ENCODE measurements at regions not wholly inside any gene's neighbourhood (a gene's known extent, or its start where the extent isn't known, plus 50 kb on each side); places are given as distances from the start of the nearest gene placed in this dataset.

DNA sequence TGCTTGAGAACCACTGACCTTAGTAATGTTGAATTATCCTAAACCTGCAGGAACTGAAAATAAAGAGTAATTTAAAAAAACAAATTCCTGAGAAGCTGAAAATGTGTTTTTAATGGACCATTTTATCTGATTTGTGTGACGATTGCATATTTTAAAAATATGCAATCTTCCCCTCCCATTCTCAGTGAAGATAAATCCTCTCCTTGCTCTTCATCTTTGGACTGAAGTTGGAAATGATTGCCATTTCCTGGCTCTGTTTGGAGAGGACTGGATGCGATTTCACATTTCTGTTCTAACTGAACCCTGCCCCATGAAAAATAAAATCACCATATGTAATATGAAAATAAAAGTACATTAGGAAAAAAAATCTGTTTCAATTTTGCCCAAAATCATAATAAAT is 216.3 kb downstream of the SLC6A15 start:
- in situ Hi-C loops (cut with MboI; ENCODE audit: low sequenced_read_pairs): no loop called here
- H3K4me3 ChIP-seq (ENCODE audit: insufficient read depth, low read depth, low read length): no peak overlapping the region
- no peak overlapping the region for H2BK15ac ChIP-seq (ENCODE audit: low read depth, low read length)
- no peak overlapping the region for H4K8ac ChIP-seq (ENCODE audit: low read depth in 2 of 2, low read length in 2 of 2)
- no peaks in the 10 kb centered on the region for H3K36me3 ChIP-seq (ENCODE audit: control insufficient read depth, insufficient read depth, low read length)
- ATAC-seq (ENCODE audit: low read depth): no peak
- dilution Hi-C loops (cut with HindIII; ENCODE audit: low sequenced_read_pairs, unreplicated experiment): no loop called here
- H3K9ac ChIP-seq (ENCODE audit: low read depth, low read length): no peak overlapping the region
- H3K4ac ChIP-seq (ENCODE audit: low read depth, low read length): no peak overlapping the region
- no peak overlapping the region for H2AK9ac ChIP-seq (replicated peaks; ENCODE audit: low read depth, low read length, poor library complexity)
- no peaks in the 10 kb centered on the region for H4K20me1 ChIP-seq (ENCODE audit: insufficient read depth, low read length)
- H4K5ac ChIP-seq (ENCODE audit: low read depth, low read length): no peak overlapping the region
- H3K23ac ChIP-seq (ENCODE audit: low read depth, low read length): no peak overlapping the region
- intact Hi-C loops (cut with micrococcal nuclease): no loop called here
- no peak overlapping the region for H3K4me2 ChIP-seq (ENCODE audit: low read depth, low read length)
- H3K79me1 ChIP-seq (ENCODE audit: low read depth in 1 of 2, low read length in 2 of 2): no peaks in the 10 kb centered on the region
- no peak overlapping the region for H2AFZ ChIP-seq (replicated peaks; ENCODE audit: low read length, poor library complexity)
- H2AK5ac ChIP-seq (ENCODE audit: low read depth, low read length): no peak overlapping the region
- H3K9me1 ChIP-seq (ENCODE audit: insufficient read depth, low read length): no peaks in the 10 kb centered on the region
- no peak for DNase-seq
- H4K91ac ChIP-seq (ENCODE audit: insufficient read depth, low read depth, low read length): no peak overlapping the region
- BruUV-seq (replicated peaks): no TSS peak
- H3K14ac ChIP-seq (replicated peaks; ENCODE audit: low read depth, low read length): no peak overlapping the region
- H3K18ac ChIP-seq (ENCODE audit: low read depth, low read length): no peak overlapping the region
- TF ChIP-seq NFE2L2 (IDR thresholded peaks at IDR 0.05; ENCODE audit: low read depth, low read length): no peak
- TF ChIP-seq, protein P1, sequence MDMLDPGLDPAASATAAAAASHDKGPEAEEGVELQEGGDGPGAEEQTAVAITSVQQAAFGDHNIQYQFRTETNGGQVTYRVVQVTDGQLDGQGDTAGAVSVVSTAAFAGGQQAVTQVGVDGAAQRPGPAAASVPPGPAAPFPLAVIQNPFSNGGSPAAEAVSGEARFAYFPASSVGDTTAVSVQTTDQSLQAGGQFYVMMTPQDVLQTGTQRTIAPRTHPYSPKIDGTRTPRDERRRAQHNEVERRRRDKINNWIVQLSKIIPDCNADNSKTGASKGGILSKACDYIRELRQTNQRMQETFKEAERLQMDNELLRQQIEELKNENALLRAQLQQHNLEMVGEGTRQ (IDR thresholded peaks at IDR 0.05; ENCODE audit: low read depth, low read length): no peak
- TF ChIP-seq, protein P2, sequence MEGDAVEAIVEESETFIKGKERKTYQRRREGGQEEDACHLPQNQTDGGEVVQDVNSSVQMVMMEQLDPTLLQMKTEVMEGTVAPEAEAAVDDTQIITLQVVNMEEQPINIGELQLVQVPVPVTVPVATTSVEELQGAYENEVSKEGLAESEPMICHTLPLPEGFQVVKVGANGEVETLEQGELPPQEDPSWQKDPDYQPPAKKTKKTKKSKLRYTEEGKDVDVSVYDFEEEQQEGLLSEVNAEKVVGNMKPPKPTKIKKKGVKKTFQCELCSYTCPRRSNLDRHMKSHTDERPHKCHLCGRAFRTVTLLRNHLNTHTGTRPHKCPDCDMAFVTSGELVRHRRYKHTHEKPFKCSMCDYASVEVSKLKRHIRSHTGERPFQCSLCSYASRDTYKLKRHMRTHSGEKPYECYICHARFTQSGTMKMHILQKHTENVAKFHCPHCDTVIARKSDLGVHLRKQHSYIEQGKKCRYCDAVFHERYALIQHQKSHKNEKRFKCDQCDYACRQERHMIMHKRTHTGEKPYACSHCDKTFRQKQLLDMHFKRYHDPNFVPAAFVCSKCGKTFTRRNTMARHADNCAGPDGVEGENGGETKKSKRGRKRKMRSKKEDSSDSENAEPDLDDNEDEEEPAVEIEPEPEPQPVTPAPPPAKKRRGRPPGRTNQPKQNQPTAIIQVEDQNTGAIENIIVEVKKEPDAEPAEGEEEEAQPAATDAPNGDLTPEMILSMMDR (conservative IDR thresholded peaks at IDR 0.05; ENCODE audit: low read depth, low read length): no peak
- no peak for TF ChIP-seq FOS (IDR thresholded peaks at IDR 0.05; ENCODE audit: low read depth, low read length)
- TF ChIP-seq MAZ (IDR thresholded peaks at IDR 0.05; ENCODE audit: borderline replicate concordance, low read depth, low read length): no peak
- TF ChIP-seq MAFK (IDR thresholded peaks at IDR 0.05; ENCODE audit: low read depth, low read length): no peak
- TF ChIP-seq RCOR1 (IDR thresholded peaks at IDR 0.05; ENCODE audit: insufficient replicate concordance, low read length): no peak
- no peak for TF ChIP-seq CEBPB (IDR thresholded peaks at IDR 0.05; ENCODE audit: low read depth, low read length)
- no peak for TF ChIP-seq POLR2A (IDR thresholded peaks at IDR 0.05; ENCODE audit: low read depth, low read length)
- no peak for TF ChIP-seq RAD21 (IDR thresholded peaks at IDR 0.05; ENCODE audit: low read length)
- TF ChIP-seq SMC3 (IDR thresholded peaks at IDR 0.05; ENCODE audit: low read depth, low read length): no peak
- TF ChIP-seq MXI1 (IDR thresholded peaks at IDR 0.05; ENCODE audit: borderline replicate concordance, low read depth, low read length): no peak
- TF ChIP-seq CHD1 (IDR thresholded peaks at IDR 0.05; ENCODE audit: low read depth, low read length): no peak
- no peak overlapping the region for H2BK120ac ChIP-seq (ENCODE audit: low read depth, low read length)
- H2BK5ac ChIP-seq (ENCODE audit: low read depth, low read length, poor library complexity, severe bottlenecking): no peak overlapping the region
- POLR2A ChIA-PET (ENCODE audit: unreplicated experiment): no interaction called here
- no CpG with 5 or more reads among the region's 2 CpGs for WGBS, 2 experiments (ENCODE audit: extremely low coverage in 2 of 2, insufficient read length in 1 of 2)
- H3K4me1 ChIP-seq (ENCODE audit: control insufficient read depth, insufficient read depth, low read length): no peaks in the 10 kb centered on the region
- no peak overlapping the region for H2BK20ac ChIP-seq (ENCODE audit: low read depth, low read length)
- CTCF ChIA-PET: interaction anchor here (1.3 kb wide), 1 partner anchor 14 kb away, joined by 3 read pairs; no protein-coding TSS in a partner anchor
- no peak overlapping the region for H3K27ac ChIP-seq (ENCODE audit: insufficient read depth, low read length)
- no peaks in the 10 kb centered on the region for H3K9me3 ChIP-seq (ENCODE audit: control insufficient read depth, insufficient read depth, low read length)
- no peak overlapping the region for H3K56ac ChIP-seq (ENCODE audit: extremely low read depth, insufficient read depth, low read length)
- H3K27me3 ChIP-seq (ENCODE audit: control insufficient read depth, insufficient read depth, low read length): no peaks in the 10 kb centered on the region

All from IMR-90 (cell line).